ENCODE measurements at regions not wholly inside any gene's neighbourhood (a gene's known extent, or its start where the extent isn't known, plus 50 kb on each side); places are given as distances from the start of the nearest gene placed in this dataset.

- Mint-ChIP-seq H3K27me3 (peaks cover 11 to 33% (median 21%) of the 10 kb centered on the region in 5 donors), H3K27ac (no peak overlapping the region), H3K4me3 (peak overlapping the region in 1 of 10 donors; percentile 60), H3K4me1 (peaks cover 0 to 29% (median under 1%) of the 10 kb centered on the region in 4 donors), H3K36me3 (no peaks in the 10 kb centered on the region), H3K9me3 (peaks cover 0 to 1% (median 0%) of the 10 kb centered on the region in 9 donors)
- POLR2A ChIA-PET: no interaction called here
- DNase-seq (peak in 1 of 10 donors; percentile 9), ATAC-seq (no peak)
Observed at GRCh38 chr3:193842029-193842798, 249.2 kb downstream of the OPA1 start.

GRCh38 chr3:193842832-193843473 lies 249.9 kb downstream of the OPA1 start:
- Mint-ChIP-seq H3K9me3 (peaks cover 0 to 1% (median 0%) of the 10 kb centered on the region in 9 donors), H3K36me3 (no peaks in the 10 kb centered on the region), H3K4me1 (peaks cover 0 to 29% (median under 1%) of the 10 kb centered on the region in 4 donors), H3K27ac (no peak overlapping the region), H3K27me3 (peaks cover 11 to 33% (median 21%) of the 10 kb centered on the region in 5 donors), H3K4me3 (no peak overlapping the region)
- no peak for ATAC-seq
- POLR2A ChIA-PET: no interaction called here
- no peak for DNase-seq

GRCh38 chr3:193843474-193844301 lies 250.7 kb downstream of the OPA1 start:
- no peak overlapping the region for H3K4me3 Mint-ChIP-seq
- H3K27me3 Mint-ChIP-seq: peaks cover 10 to 33% (median 21%) of the 10 kb centered on the region in 5 donors
- POLR2A ChIA-PET: no interaction called here
- DNase-seq: no peak
- peaks cover 0 to 1% (median 0%) of the 10 kb centered on the region in 9 donors for H3K9me3 Mint-ChIP-seq
- peaks cover 0 to 29% (median under 1%) of the 10 kb centered on the region in 4 donors for H3K4me1 Mint-ChIP-seq
- no peak overlapping the region for H3K27ac Mint-ChIP-seq
- ATAC-seq: no peak
- no peaks in the 10 kb centered on the region for H3K36me3 Mint-ChIP-seq

GRCh38 chr3:193844472-193844871 lies 251.5 kb downstream of the OPA1 start:
- H3K27me3 Mint-ChIP-seq: peaks cover 8 to 33% (median 21%) of the 10 kb centered on the region in 5 donors
- peaks cover 0 to 29% (median under 1%) of the 10 kb centered on the region in 4 donors for H3K4me1 Mint-ChIP-seq
- no peak overlapping the region for H3K4me3 Mint-ChIP-seq

GRCh38 chr3:193845144-193845543 lies 252.1 kb downstream of the OPA1 start:
- Mint-ChIP-seq H3K36me3 (no peaks in the 10 kb centered on the region), H3K4me1 (peaks cover 0 to 29% (median under 1%) of the 10 kb centered on the region in 4 donors), H3K27ac (no peak overlapping the region), H3K27me3 (peaks cover 8 to 33% (median 16%) of the 10 kb centered on the region in 5 donors), H3K9me3 (peaks cover 0 to 4% (median 0%) of the 10 kb centered on the region in 9 donors), H3K4me3 (no peak overlapping the region)
- DNase-seq (no peak), ATAC-seq (no peak)
- POLR2A ChIA-PET: no interaction called here

More at GRCh38 chr3:193844472-193844871, 251.5 kb downstream of the OPA1 start:
- DNase-seq: no peak
- ATAC-seq: no peak
- H3K36me3 Mint-ChIP-seq: no peaks in the 10 kb centered on the region
- no peak overlapping the region for H3K27ac Mint-ChIP-seq
- POLR2A ChIA-PET: no interaction called here
- peaks cover 0 to 4% (median 0%) of the 10 kb centered on the region in 9 donors for H3K9me3 Mint-ChIP-seq

GRCh38 chr3:193846569-193846968 lies 253.6 kb downstream of the OPA1 start:
- DNase-seq (no peak), ATAC-seq (no peak)
- no peaks in the 10 kb centered on the region for H3K36me3 Mint-ChIP-seq
- POLR2A ChIA-PET: no interaction called here
- no peak overlapping the region for H3K27ac Mint-ChIP-seq
- no peak overlapping the region for H3K4me3 Mint-ChIP-seq
- H3K27me3 Mint-ChIP-seq: peaks cover 3 to 21% (median 12%) of the 10 kb centered on the region in 5 donors
- peaks cover 0 to 4% (median 0%) of the 10 kb centered on the region in 9 donors for H3K9me3 Mint-ChIP-seq
- H3K4me1 Mint-ChIP-seq: peaks cover 0 to 26% (median under 1%) of the 10 kb centered on the region in 4 donors

- Mint-ChIP-seq H3K4me3 (no peak overlapping the region), H3K9me3 (peaks cover 0 to 4% (median 0%) of the 10 kb centered on the region in 9 donors), H3K4me1 (peaks cover 0 to 17% (median 0%) of the 10 kb centered on the region in 4 donors), H3K36me3 (no peaks in the 10 kb centered on the region), H3K27ac (no peak overlapping the region), H3K27me3 (peaks cover 2 to 17% (median 7%) of the 10 kb centered on the region in 5 donors)
- no peak for ATAC-seq
- POLR2A ChIA-PET: no interaction called here
- DNase-seq: no peak
Observed at GRCh38 chr3:193847402-193847801, 254.4 kb downstream of the OPA1 start.

GRCh38 chr3:193848547-193848946 lies 255.5 kb downstream of the OPA1 start:
- POLR2A ChIA-PET: no interaction called here
- no peak overlapping the region for H3K4me3 Mint-ChIP-seq

GRCh38 chr3:193850084-193850619 lies 257.1 kb downstream of the OPA1 start:
- POLR2A ChIA-PET: no interaction called here
- Mint-ChIP-seq H3K36me3 (no peaks in the 10 kb centered on the region), H3K27me3 (peaks cover 2 to 9% (median 6%) of the 10 kb centered on the region in 5 donors), H3K4me3 (no peak overlapping the region), H3K4me1 (peaks cover 0 to 5% (median 0%) of the 10 kb centered on the region in 4 donors), H3K9me3 (peaks cover 0 to 4% (median 0%) of the 10 kb centered on the region in 9 donors), H3K27ac (no peak overlapping the region)
- DNase-seq: no peak
- no peak for ATAC-seq

More at GRCh38 chr3:193848547-193848946, 255.5 kb downstream of the OPA1 start:
- Mint-ChIP-seq H3K27me3 (peaks cover 2 to 11% (median 7%) of the 10 kb centered on the region in 5 donors), H3K27ac (no peak overlapping the region), H3K36me3 (no peaks in the 10 kb centered on the region), H3K4me1 (peaks cover 0 to 7% (median 0%) of the 10 kb centered on the region in 4 donors), H3K9me3 (peaks cover 0 to 4% (median 0%) of the 10 kb centered on the region in 9 donors)
- ATAC-seq: no peak
- DNase-seq: no peak

- H3K27ac Mint-ChIP-seq: no peak overlapping the region
- peaks cover 0 to 6% (median 4%) of the 10 kb centered on the region in 5 donors for H3K27me3 Mint-ChIP-seq
- no peaks in the 10 kb centered on the region for H3K4me1 Mint-ChIP-seq
- no peak overlapping the region for H3K4me3 Mint-ChIP-seq
- ATAC-seq (no peak), DNase-seq (no peak)
- POLR2A ChIA-PET: no interaction called here
- H3K36me3 Mint-ChIP-seq: no peaks in the 10 kb centered on the region
- H3K9me3 Mint-ChIP-seq: peaks cover 0 to 4% (median 0%) of the 10 kb centered on the region in 9 donors
Observed at GRCh38 chr3:193851428-193851847, 258.4 kb downstream of the OPA1 start.

GRCh38 chr3:193851941-193852674 lies 259.1 kb downstream of the OPA1 start:
- H3K4me1 Mint-ChIP-seq: no peaks in the 10 kb centered on the region
- peaks cover 0 to 4% (median 0%) of the 10 kb centered on the region in 9 donors for H3K9me3 Mint-ChIP-seq
- no peak overlapping the region for H3K27ac Mint-ChIP-seq
- H3K36me3 Mint-ChIP-seq: no peaks in the 10 kb centered on the region
- H3K27me3 Mint-ChIP-seq: peaks cover 0 to 2% (median 0%) of the 10 kb centered on the region in 5 donors
- ATAC-seq (no peak), DNase-seq (no peak)
- H3K4me3 Mint-ChIP-seq: no peak overlapping the region
- POLR2A ChIA-PET: no interaction called here

GRCh38 chr3:193852901-193853300 lies 259.9 kb downstream of the OPA1 start:
- no peaks in the 10 kb centered on the region for H3K4me1 Mint-ChIP-seq
- H3K27ac Mint-ChIP-seq: no peak overlapping the region
- POLR2A ChIA-PET: no interaction called here
- no peak overlapping the region for H3K4me3 Mint-ChIP-seq
- H3K9me3 Mint-ChIP-seq: peaks cover 0 to 4% (median 0%) of the 10 kb centered on the region in 9 donors
- no peak for ATAC-seq
- peaks cover 0 to under 1% (median 0%) of the 10 kb centered on the region in 5 donors for H3K27me3 Mint-ChIP-seq
- no peak for DNase-seq
- H3K36me3 Mint-ChIP-seq: no peaks in the 10 kb centered on the region

Data from naive thymus-derived CD8-positive, alpha-beta T cell (primary cell).